GM12891 (cell line): ENCODE measurements at regions not wholly inside any gene's neighbourhood (a gene's known extent, or its start where the extent isn't known, plus 50 kb on each side); places are given as distances from the start of the nearest gene placed in this dataset.

Experiments used
- POLR2A ChIP-seq: IDR thresholded peaks from 2 replicates; pipeline ENCODE4 v1.6.1; 2011; ENCODE audit warnings: low read depth, low read length, control low read depth
- POLR2AphosphoS5 ChIP-seq: IDR thresholded peaks from 2 replicates; pipeline ENCODE4 v1.6.1; 2011; ENCODE audit warnings: low read depth, low read length, control low read depth
- POU2F2 ChIP-seq: IDR thresholded peaks from 2 replicates; pipeline ENCODE4 v1.6.1; 2011; ENCODE audit warnings: low read depth, mild to moderate bottlenecking, control low read depth, low read length, moderate library complexity
- TAF1 ChIP-seq: IDR thresholded peaks from 2 replicates; pipeline ENCODE4 v1.6.1; 2011; ENCODE audit warnings: low read depth, low read length, control low read depth

GRCh38 chr1:8092657-8093056 is 66.5 kb upstream of the ERRFI1 start:
- no peak for TF ChIP-seq TAF1
- TF ChIP-seq POU2F2, result no peak
- TF ChIP-seq POLR2AphosphoS5, result no peak
- no peak for TF ChIP-seq POLR2A
